GM21360 (cell line): ENCODE measurements at regions not wholly inside any gene's neighbourhood (a gene's known extent, or its start where the extent isn't known, plus 50 kb on each side); places are given as distances from the start of the nearest gene placed in this dataset.
"Not testable (repeated sequence)": the region's sequence is repeated elsewhere in the genome, so short reads cannot be mapped to it uniquely, and the experiment has no call there.

Experiments used
- ATAC-seq: cut with Tn5 transposase; IDR thresholded peaks from one replicate; pipeline ENCODE4 v1.9.1; 2021; ENCODE audit warnings: mild to moderate bottlenecking, moderate library complexity; ENCODE audit not compliant: unreplicated experiment

GRCh38 chr6:166253778-166254204 lies 54.4 kb downstream of the PRR18 start:
- no peak for ATAC-seq

GRCh38 chr6:166253281-166253681 lies 54.9 kb downstream of the PRR18 start:
- no peak for ATAC-seq

- ATAC-seq: no peak
Measured at GRCh38 chr6:166252601-166253000, 55.6 kb downstream of the PRR18 start.

- no peak for ATAC-seq
Measured at GRCh38 chr6:166251655-166252054, 56.5 kb downstream of the PRR18 start.

- ATAC-seq: no peak
Measured at GRCh38 chr6:166251211-166251610, 57.0 kb downstream of the PRR18 start.

GRCh38 chr6:166249061-166249785 lies 59.0 kb downstream of the PRR18 start:
- ATAC-seq: not testable (repeated sequence)

GRCh38 chr6:166245148-166245547 lies 63.0 kb downstream of the PRR18 start:
- ATAC-seq: no peak

GRCh38 chr6:166244353-166245045 lies 63.7 kb downstream of the PRR18 start:
- ATAC-seq: peak; percentile 83

- ATAC-seq: no peak
Measured at GRCh38 chr6:166242888-166243287, 65.3 kb downstream of the PRR18 start.

GRCh38 chr6:166241974-166242373 lies 66.2 kb downstream of the PRR18 start:
- no peak for ATAC-seq

GRCh38 chr6:166240889-166241288 lies 67.3 kb downstream of the PRR18 start:
- ATAC-seq: no peak

- ATAC-seq: no peak
Measured at GRCh38 chr6:166237617-166238016, 70.0 kb upstream of the TBXT start.

GRCh38 chr6:166236596-166236995 lies 68.9 kb upstream of the TBXT start:
- ATAC-seq: no peak

GRCh38 chr6:166235666-166236292 lies 68.1 kb upstream of the TBXT start:
- no peak for ATAC-seq

- ATAC-seq: not testable (repeated sequence)
Measured at GRCh38 chr6:166231181-166231580, 63.5 kb upstream of the TBXT start.

GRCh38 chr6:166228839-166229528 lies 61.3 kb upstream of the TBXT start:
- no peak for ATAC-seq

GRCh38 chr6:166228425-166228824 lies 60.8 kb upstream of the TBXT start:
- no peak for ATAC-seq

GRCh38 chr6:166223079-166223478 lies 55.4 kb upstream of the TBXT start:
- ATAC-seq: no peak

GRCh38 chr6:166222631-166223030 lies 55.0 kb upstream of the TBXT start:
- no peak for ATAC-seq

GRCh38 chr6:166221636-166222035 lies 54.0 kb upstream of the TBXT start:
- no peak for ATAC-seq

- ATAC-seq: no peak
Measured at GRCh38 chr6:166221040-166221439, 53.4 kb upstream of the TBXT start.
